ENCODE measurements at regions not wholly inside any gene's neighbourhood (a gene's known extent, or its start where the extent isn't known, plus 50 kb on each side); places are given as distances from the start of the nearest gene placed in this dataset.

DNA sequence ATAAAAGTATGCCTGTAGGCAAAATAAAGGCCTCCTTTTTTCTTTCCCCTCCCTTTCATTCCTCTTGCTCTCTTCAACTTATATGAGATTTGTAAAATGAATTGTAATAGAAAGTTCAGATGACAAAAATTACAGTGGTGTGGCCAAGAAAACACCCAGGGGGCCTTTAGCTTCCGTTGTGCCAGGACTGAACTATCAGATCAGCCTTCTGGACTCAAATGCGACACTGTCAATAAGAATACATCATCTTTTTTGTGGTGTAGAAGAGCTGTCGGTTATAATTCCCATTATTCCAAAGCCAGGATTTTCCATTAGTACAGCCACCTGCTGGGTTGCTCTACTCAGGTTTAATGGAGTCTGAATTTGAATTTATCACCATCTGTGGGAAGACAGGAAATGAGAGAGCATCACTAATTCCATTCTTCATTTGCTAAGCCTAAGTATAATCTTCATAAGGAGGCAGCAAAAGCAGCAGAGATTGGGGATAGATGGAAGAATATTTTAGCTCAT, 443.4 kb downstream of the ANXA1 start:
- ATAC-seq: no peak
- TF ChIP-seq, protein P1, sequence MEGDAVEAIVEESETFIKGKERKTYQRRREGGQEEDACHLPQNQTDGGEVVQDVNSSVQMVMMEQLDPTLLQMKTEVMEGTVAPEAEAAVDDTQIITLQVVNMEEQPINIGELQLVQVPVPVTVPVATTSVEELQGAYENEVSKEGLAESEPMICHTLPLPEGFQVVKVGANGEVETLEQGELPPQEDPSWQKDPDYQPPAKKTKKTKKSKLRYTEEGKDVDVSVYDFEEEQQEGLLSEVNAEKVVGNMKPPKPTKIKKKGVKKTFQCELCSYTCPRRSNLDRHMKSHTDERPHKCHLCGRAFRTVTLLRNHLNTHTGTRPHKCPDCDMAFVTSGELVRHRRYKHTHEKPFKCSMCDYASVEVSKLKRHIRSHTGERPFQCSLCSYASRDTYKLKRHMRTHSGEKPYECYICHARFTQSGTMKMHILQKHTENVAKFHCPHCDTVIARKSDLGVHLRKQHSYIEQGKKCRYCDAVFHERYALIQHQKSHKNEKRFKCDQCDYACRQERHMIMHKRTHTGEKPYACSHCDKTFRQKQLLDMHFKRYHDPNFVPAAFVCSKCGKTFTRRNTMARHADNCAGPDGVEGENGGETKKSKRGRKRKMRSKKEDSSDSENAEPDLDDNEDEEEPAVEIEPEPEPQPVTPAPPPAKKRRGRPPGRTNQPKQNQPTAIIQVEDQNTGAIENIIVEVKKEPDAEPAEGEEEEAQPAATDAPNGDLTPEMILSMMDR (IDR thresholded peaks at IDR 0.05): no peak
- intact Hi-C loops (cut with DNase I): no loop called here
- Histone ChIP-seq H3K27ac (no peak overlapping the region), H3K4me1 (no peaks in the 10 kb centered on the region), H3K36me3 (no peaks in the 10 kb centered on the region), H3K27me3 (no peaks in the 10 kb centered on the region), H3K4me3 (no peak overlapping the region), H3K9me3 (no peaks in the 10 kb centered on the region)
- no peak for DNase-seq

DNA sequence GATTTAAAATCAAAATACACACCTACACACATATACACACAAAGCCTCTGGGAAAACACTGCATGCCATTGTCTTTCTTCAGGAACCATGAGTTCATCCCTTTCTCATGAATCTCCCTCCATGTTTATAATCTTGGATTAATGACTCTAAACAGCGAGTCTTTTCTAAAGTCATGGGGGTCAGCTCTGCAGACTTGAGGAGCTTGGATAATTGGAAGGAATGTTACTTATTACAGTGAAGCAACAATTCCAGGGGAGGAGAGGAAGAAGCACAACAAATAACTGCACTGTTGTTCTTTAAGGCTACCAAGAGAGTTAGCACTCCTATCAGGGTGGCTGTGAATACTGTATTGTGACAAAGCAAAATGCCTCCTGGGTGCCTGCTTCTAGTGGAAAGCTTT, 444.7 kb downstream of the ANXA1 start:
- intact Hi-C loops (cut with DNase I): no loop called here
- no peaks in the 10 kb centered on the region for H3K36me3 ChIP-seq
- no peak overlapping the region for H3K27ac ChIP-seq
- no peaks in the 10 kb centered on the region for H3K27me3 ChIP-seq
- TF ChIP-seq, protein P1 (IDR thresholded peaks at IDR 0.05): no peak
- ATAC-seq: no peak
- no peak for DNase-seq
- H3K4me1 ChIP-seq: no peaks in the 10 kb centered on the region
- H3K4me3 ChIP-seq: no peak overlapping the region
- H3K9me3 ChIP-seq: no peaks in the 10 kb centered on the region

DNA sequence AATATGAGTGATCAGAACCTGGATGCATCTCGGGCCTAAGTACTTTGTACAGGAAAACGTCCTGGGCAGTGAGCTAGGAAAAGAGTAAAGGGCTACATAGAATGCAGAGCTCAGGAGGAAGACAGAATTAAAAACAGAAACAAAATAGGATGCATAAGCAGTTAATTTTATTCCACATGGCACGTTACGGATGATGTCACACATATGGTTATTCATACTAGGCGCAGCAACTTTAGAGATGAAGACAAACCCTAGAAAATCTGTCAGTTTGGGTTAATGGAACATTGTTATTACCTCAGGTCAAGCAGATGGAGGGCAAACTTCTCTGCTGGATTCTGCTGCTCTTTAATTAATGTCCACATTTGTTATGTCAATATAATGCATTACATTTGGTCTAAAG, 445.4 kb downstream of the ANXA1 start:
- Histone ChIP-seq H3K9me3 (no peaks in the 10 kb centered on the region), H3K27ac (no peak overlapping the region), H3K27me3 (no peaks in the 10 kb centered on the region), H3K4me1 (no peaks in the 10 kb centered on the region), H3K36me3 (no peaks in the 10 kb centered on the region), H3K4me3 (no peak overlapping the region)
- TF ChIP-seq, protein P1 (IDR thresholded peaks at IDR 0.05): no peak
- intact Hi-C loops (cut with DNase I): no loop called here
- no peak for DNase-seq
- ATAC-seq: no peak

DNA sequence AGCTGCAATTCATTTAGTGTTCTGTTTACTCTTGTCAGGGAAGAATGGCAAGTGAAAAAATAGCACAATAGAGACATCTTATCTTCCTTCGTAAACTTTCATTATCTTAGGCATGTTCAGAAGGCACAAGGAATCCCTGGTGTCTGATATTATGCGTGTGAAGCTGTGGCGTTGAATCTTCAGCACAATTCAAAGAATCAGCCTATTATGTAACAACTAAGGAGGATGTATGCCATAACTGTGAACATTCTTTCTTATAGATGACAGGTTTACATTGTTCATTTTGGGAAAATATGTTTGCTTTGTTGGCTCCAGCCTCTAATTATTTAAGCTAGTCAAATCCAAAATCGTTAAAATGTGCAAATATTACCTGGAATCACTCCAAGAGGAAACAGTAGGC, 446.1 kb downstream of the ANXA1 start:
- ATAC-seq (no peak), DNase-seq (no peak)
- Histone ChIP-seq H3K36me3 (no peaks in the 10 kb centered on the region), H3K27ac (no peak overlapping the region), H3K4me1 (no peaks in the 10 kb centered on the region), H3K9me3 (no peaks in the 10 kb centered on the region), H3K27me3 (no peaks in the 10 kb centered on the region), H3K4me3 (no peak overlapping the region)
- TF ChIP-seq, protein P1 (IDR thresholded peaks at IDR 0.05): no peak
- intact Hi-C loops (cut with DNase I): no loop called here

DNA sequence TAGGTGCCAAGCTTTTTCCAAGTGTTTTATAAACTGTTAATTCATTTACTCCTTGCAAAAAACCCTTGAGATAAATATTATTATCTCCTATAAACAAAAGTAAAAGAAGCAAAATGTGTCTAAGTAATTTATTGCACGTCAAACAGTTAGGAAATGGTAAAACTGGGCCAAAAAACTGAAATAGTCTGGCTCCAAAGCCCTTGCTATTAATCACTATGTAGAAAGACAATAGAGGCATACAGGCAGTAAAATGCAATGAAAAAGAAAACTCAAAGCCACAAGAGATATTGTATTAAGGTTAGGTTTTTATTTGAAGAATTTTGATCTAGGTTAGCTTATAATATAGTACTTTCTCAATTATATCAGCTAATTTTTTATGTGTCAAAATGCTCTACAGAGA, 457.7 kb downstream of the ANXA1 start:
- ATAC-seq: no peak

More for the DNA sequence above, 457.7 kb downstream of the ANXA1 start:
- no peaks in the 10 kb centered on the region for H3K9me3 ChIP-seq
- TF ChIP-seq, protein P1 (IDR thresholded peaks at IDR 0.05): no peak
- intact Hi-C loops (cut with DNase I): no loop called here
- no peak overlapping the region for H3K27ac ChIP-seq
- no peaks in the 10 kb centered on the region for H3K4me1 ChIP-seq
- H3K4me3 ChIP-seq: no peak overlapping the region
- no peaks in the 10 kb centered on the region for H3K27me3 ChIP-seq
- H3K36me3 ChIP-seq: no peaks in the 10 kb centered on the region
- DNase-seq: no peak
